ENCODE measurements at regions not wholly inside any gene's neighbourhood (a gene's known extent, or its start where the extent isn't known, plus 50 kb on each side); places are given as distances from the start of the nearest gene placed in this dataset.

DNA sequence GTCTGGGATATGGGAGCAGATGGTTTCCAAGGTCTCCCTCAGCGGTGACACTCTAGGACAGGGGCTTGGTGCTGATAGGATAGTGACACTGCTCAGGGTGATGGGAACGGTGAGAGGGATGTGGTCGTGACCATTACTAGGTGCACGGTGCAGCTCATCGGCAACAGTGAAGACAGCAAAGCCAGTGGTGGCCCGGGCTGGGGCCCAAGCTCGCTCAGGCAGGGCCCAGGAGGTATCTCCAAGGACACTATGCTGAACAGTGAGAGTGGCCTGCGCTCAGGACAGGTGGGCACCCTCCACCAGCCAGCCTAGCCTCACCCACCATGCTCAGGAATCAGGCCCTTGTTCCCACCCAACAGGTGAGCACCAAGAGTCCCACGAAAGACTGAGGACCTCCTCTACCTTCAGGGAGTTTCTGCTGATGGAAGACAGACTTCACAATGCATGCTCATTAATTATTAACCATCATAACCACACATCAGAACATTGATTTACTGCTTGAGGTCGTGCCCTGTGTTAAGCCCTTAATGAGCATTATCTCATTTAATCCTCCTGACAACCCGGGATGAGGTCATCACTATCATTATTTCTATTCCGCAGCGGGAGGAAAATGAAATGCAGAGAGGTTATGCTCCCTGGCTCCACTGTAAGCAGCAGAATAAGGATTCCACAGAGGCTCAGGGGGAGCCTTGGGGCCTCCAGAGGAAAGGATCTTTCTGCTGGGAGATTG, 269.4 kb downstream of the UACA start:
- in situ Hi-C loops (cut with HindIII; ENCODE audit: low sequenced_read_pairs): no loop called here

DNA sequence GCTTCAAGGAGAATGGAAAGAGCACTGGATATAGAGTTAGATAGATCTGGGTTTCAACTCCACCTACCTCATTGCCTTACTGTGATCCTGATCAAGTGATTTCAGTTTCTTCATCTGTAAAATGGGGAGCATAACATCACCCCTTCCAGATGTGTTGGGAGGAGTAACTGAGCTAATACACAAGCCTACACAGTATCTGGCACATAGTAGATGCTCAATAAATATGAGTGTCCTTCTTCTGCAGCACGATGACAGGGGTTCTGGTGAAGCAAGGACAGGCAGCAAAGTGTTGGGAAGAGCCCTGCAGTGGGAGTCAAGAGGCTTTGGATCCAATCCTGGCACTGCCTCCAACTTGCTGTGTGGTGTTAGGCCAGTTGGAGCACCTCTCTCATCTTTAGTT, 270.0 kb downstream of the UACA start:
- in situ Hi-C loops (cut with HindIII; ENCODE audit: low sequenced_read_pairs): no loop called here

- in situ Hi-C loops (cut with HindIII; ENCODE audit: low sequenced_read_pairs): no loop called here
Observed at GRCh38 chr15:70492240-70493177, 270.8 kb downstream of the UACA start.

DNA sequence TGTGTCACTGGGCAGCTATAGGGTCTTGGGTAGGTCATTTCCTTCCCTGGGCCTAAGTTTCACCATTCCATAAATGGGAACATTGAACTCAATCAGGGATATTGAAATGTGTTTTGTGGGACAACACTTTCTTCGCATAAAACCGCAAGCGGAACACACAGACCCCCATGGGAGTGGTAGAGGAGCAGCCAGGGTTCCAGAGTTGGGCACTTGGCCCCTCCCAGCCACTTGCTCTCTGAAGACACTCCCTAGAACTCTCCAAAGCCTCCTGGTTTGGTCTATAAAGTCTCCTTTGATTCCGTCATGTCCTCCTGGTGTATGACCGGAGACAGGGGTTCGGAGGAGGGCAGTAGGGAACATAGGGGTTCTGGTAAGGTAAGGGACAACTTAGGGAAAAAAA, 271.7 kb downstream of the UACA start:
- in situ Hi-C loops (cut with HindIII; ENCODE audit: low sequenced_read_pairs): no loop called here

- in situ Hi-C loops (cut with HindIII; ENCODE audit: low sequenced_read_pairs): no loop called here
Observed at GRCh38 chr15:70491201-70491621, 272.1 kb downstream of the UACA start.

DNA sequence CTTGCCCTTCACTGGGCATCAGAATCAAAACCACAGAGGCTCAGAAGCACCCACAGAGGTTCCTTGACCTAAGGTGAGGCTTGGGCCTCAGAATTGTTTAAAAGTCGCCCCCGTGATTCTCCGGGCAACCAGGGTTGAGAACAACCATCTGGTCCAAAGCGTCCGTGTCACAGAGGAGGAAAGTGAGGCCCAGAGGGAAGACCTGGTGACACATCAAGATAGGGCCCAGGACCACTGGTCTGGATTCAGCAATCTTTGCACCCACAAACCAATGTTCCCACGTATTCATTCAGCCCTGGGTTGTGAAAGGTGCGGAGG, 272.6 kb downstream of the UACA start:
- in situ Hi-C loops (cut with HindIII; ENCODE audit: low sequenced_read_pairs): no loop called here

DNA sequence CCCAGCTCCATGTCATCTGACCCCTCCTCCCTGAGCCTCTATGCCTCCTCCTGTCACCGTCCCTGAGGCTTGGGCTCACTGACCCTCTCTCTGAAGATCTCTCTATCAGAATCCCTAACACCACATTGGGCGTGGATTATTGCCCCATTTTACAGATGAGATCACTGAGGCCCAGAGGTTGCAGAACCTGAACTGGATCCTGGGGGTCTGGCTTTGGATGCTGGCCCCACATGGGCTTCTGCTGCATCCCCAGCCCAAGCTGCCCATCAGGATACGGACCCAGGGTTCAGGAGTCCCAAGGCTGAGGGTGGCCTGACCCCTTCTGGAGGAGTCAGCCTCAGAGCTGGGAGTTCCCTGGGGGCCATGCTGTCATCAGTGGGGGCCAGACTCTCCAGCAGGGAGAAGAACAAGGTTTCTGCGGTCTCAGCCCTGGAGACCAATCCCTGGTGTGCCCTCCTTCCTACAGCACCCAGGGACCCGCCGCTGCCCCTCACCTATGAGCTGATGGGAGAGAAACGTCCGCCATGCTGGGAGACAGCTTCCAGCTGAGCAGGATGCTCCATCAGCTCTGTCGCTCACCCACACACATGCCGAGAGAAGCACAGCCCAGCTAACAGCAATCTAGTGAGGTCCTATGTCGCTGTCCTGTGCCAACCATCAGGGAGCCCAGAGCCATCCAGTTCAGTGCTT, 273.1 kb downstream of the UACA start:
- in situ Hi-C loops (cut with HindIII; ENCODE audit: low sequenced_read_pairs): no loop called here

DNA sequence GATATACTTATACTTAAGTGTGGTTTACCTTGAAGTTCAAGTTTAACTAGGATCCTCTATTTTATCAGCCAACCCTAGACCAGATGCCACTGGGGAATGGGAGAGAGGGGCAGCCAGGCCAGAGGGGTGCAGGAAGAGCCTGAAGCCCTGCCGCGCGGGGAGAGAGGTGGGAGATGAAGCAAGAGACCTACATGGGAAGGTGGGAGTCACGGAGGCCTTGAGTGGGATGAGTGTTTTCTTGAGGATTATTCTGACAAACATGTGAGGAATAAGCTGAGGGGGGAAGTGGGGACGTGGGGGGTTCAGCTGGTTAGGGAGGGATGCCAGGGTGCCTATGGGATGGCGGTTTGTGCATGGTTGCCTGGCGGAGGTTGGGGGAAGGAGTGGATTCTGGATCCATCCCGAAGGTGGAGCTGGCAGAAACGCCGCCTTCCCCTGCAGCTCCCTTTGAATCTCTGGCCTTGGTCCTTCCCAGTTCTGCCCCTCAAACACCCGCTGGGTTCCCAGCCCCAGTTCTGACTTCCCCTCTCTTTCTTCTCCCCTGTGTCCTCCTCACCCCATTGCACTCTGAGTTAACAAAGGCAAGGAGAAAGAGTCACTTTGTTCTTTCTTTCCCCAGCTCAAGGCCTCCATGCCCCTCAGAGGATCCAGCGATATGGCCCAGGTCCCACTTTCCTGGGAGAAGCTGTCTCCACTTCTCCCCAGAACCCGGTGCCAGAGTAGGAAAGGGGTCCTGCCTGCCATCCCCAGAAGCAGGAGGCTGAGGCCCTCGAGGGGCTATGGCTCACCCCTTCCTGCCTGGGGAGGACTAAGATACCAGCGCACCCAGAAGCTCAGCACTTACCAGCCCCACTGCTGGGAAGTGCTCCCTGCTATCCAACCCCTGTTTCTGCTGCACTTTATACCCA, 274.2 kb downstream of the UACA start:
- in situ Hi-C loops (cut with HindIII; ENCODE audit: low sequenced_read_pairs): no loop called here

- in situ Hi-C loops (cut with HindIII; ENCODE audit: low sequenced_read_pairs): no loop called here
Observed at GRCh38 chr15:70488002-70488605, 275.3 kb downstream of the UACA start.

GRCh38 chr15:70487387-70487740, 276.0 kb downstream of the UACA start:
- in situ Hi-C loops (cut with HindIII; ENCODE audit: low sequenced_read_pairs): no loop called here

DNA sequence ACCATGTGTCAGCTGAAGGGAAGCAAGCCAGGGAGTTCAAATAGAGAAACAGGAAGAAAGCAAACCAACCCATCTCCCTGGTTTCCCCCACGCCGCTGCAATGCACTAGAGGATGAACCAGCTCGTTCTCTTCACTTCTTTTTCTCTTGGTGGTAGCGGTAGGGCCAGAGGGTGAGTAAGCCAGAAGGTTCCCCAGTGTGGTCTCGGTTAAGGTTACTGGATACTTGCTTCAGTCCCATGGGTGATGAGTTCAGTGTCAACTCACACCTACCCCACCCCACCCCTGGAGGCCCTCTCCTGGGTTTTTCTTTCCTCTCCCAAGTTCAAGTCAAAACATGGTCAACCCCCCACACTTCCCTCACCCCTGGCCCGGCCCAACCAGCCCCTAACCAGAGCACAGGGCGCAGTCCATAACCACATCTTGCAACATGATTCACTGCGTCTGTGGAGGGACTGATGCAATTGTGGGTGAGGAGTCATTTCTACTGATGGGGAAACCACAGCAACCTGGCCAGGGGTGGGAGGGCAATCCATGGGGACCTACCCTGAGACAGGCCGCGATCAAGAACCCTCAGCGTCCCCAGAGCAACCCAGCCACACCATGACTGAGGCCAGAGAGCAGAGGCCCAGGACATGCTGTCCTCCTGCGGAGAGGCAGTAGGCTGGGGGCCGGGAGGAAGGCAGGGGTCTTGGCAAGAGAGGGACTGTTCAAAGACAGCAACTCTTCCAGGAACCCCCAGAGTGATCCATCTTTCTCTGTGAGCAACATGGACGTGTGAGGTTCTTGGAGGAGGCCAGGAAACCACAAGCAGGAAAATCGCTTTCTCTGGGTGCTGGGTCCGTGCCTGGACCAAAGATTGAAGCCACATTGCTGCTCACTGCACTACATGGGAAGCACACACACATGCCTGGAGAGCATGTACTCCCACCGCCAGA, 276.6 kb downstream of the UACA start:
- in situ Hi-C loops (cut with HindIII; ENCODE audit: low sequenced_read_pairs): no loop called here

DNA sequence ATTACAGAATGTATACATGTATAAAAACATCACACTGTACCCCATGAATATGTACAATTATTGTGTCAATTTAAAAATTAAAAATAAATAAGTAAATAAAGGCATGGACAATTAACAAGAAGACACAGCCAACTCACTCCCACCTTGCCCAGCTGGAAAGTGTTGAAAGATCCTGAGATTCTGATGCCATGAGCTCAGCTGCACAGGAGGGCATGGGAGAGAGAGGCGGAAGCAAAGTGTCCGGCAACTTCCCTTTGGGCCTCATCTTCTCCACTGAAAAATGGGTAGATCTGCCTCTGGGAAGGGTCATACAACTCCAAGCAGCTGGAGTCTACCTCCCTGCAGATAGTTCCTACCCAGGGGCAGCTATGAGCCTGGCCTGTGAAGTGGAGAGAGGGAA, 277.3 kb downstream of the UACA start:
- in situ Hi-C loops (cut with HindIII; ENCODE audit: low sequenced_read_pairs): no loop called here

DNA sequence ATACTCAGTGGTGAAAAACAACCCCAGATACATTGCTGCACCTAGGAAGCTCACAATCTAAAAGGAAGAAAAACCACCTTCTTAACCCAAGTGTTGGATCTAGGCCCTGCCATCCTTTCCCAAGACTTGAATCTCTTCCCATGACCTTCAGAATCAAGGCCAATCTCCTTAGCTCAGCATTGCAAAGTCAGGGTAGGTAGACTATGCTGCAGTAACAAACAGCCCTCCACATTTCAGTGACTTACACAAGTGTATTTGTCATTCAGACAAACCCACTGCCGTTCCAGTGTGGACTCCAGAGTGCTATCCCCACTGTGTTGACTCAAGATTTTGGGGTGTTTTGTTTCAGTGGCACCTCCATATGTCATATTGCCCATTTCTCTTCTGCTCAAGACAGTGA, 278.4 kb downstream of the UACA start:
- in situ Hi-C loops (cut with HindIII; ENCODE audit: low sequenced_read_pairs): no loop called here

DNA sequence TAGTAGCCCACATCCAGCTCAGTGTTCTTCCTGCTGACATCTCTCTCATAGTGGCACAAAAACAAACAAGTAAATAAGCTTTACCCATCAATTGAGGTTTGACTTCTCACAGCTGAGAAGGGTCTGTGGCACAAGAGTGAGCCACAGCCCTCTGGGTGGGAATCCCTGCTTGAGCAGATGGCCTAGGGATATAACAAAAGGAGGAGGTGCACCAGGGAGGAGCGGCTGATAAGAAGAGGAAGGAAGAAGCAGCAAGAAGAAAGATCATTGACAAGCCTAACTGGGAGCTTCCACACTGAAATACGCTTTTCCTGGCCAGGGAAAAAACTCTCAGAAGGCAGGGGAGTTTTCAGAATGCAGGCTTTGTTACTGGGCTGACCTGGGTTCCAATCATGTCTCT, 279.8 kb downstream of the UACA start:
- in situ Hi-C loops (cut with HindIII; ENCODE audit: low sequenced_read_pairs): no loop called here

DNA sequence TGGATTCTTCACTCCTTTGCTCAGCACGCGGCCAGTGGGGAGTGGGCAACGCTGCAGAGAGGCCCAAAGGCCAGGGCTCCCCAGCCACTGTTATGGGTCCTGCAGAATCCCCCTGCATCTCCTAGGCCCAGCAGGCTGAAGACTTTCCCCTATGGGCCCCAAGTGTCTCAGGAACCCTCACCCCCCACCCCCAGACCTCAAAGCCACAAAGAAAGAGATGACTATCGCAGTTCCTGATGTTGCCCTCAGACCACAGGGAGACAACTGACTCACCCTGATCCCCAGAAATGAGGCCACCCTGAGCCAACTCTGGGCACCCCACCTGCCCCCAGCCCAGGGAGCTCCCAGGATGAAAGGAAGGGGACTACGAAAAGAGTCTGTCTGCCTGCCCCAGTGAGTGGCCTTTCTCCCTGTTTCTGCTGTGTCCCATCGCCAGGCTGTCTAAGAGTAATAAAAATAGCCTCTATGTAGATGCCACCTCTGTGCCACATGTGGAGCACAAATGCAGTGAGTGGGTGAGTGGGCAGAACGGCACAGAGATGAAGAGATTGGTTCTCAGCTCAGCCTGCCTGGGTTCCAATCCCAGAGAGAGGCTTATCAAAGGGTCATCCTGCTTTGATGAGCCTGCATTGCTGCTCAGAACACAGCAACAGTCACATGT, 283.0 kb downstream of the UACA start:
- in situ Hi-C loops (cut with HindIII; ENCODE audit: low sequenced_read_pairs): no loop called here

- in situ Hi-C loops (cut with HindIII; ENCODE audit: low sequenced_read_pairs): no loop called here
Observed at GRCh38 chr15:70479785-70480184, 283.6 kb downstream of the UACA start.

- in situ Hi-C loops (cut with HindIII; ENCODE audit: low sequenced_read_pairs): no loop called here
Observed at GRCh38 chr15:70479056-70479455, 284.3 kb downstream of the UACA start.

GRCh38 chr15:70478251-70478990, 284.9 kb downstream of the UACA start:
- in situ Hi-C loops (cut with HindIII; ENCODE audit: low sequenced_read_pairs): no loop called here

Data from endothelial cell of hepatic sinusoid (primary cell).